Left lobe of liver (tissue), 2 donors: ENCODE measurements at regions not wholly inside any gene's neighbourhood (a gene's known extent, or its start where the extent isn't known, plus 50 kb on each side); places are given as distances from the start of the nearest gene placed in this dataset.

Experiments used
- ATAC-seq: fragments of 200-7000 bp; cut with Tn5 transposase; one replicate; pipeline ENCODE4 v1.9.1; 2020; ENCODE audit warnings: mild to moderate bottlenecking, moderate library complexity
- DNase-seq: peaks from one replicate; pipeline ENCODE4 v3.0.0-alpha.2; 2020; ENCODE audit warnings: low spot score
- donor health status: DM: no; HTN: no; CAD: no; lungs with moderate emphysema.
- donor health status: DM: no; HTN: yes; CAD: no.

DNA sequence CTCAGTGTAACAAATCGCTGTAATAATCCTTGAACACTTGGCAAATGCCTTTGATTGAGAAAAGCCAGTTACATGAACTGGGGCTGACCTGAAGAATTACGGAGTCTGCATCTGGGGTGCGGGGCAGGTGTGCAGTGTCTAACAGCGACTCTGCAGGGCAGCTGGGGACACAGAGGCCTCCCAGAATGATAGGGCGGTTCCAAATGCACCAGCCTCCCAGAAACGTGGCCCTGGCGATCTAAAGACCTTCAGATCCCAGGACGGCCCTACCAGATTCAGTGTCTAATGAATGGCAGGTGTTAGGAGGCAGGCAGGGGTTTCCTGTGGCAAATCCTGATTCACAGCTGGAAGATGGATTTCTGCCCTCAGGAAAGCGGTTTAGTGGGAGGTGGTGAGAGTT is 100.5 kb upstream of the RGMA start:
- DNase-seq: no peak
- ATAC-seq: no peak

DNA sequence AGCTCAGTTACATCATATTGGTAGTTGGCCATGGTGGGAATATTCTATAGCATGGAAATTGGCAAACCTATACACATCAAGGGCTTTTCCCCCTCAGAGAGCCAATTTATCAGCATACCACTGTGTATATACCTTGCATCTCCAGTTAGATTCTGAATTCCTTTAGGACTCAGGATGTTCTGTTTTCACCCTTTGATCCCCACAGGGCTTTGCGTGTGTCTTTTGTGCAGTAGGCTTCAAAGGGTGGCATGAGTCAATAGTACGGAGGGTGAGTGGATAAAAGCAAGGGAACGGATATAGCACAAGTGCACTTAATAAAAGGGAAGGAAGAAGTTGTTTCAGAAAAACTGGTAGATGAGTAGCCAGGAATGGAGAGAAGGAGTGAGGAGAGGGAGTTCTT is 99.2 kb upstream of the RGMA start:
- ATAC-seq (no peak), DNase-seq (no peak)

DNA sequence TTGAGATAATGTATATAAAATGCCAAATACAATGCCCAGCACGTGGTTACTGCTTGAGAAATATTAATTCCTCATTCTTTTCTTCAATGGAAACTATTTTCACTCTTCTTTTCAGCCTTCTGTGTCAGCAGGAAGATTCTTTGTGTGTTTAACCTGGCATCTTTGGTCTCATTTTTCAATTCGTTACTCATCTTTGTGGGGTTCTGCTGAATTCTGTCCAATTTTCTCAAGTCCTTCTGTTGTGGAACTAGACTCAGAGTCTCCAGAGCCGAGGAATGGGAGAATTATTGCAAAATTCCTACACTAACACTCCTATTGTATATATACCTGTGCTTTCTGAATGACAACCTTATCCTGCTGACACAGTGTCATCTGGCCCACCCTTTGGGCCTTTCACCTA is 96.8 kb upstream of the RGMA start:
- ATAC-seq: no peak
- no peak for DNase-seq

DNA sequence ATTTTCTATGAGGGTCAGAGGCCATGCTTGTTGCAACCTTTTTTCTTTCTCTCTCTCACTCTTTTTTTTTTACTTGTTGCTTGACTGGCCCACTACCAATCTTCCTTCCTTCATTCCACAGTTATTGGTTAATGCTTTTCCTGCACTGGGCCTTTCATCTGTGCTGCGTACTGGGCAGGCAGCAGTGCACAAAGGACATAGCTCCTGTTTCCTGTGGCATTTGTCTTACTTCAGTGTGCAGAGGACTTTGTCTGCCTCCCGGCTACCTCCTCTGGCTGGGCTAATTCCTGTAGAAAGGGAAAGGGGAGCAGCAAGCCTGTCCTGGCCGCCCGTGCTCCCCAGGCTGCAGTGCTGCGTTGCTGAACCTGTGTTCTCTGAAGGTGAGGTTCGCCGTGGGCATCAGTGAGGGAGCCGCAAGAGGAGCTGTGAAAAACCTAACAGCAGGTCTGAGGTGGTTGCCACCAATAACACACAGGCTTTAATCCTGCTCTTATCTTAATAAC is 93.7 kb upstream of the RGMA start:
- DNase-seq: no peak

DNA sequence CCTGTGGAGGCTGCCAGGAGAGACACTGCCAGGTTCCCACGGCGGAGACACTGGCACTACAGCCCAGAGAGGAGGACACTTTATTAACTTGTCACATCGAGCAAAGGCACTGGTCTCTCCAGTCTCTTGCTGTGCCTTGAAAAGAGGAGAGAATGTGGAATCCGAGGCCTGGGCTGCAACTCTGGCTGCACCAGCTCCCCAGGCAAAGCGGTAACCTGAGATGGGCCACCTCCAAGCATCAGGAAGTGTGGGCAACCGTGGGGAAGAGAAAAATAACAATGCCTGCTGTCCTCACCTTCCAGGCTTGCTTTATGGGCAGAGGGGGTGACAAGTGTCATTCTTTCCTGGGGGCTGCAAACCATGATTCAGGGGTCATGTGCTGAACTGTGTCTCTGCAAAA is 91.6 kb upstream of the RGMA start:
- ATAC-seq (no peak), DNase-seq (no peak)

More for the DNA sequence above, 93.7 kb upstream of the RGMA start:
- ATAC-seq: no peak

DNA sequence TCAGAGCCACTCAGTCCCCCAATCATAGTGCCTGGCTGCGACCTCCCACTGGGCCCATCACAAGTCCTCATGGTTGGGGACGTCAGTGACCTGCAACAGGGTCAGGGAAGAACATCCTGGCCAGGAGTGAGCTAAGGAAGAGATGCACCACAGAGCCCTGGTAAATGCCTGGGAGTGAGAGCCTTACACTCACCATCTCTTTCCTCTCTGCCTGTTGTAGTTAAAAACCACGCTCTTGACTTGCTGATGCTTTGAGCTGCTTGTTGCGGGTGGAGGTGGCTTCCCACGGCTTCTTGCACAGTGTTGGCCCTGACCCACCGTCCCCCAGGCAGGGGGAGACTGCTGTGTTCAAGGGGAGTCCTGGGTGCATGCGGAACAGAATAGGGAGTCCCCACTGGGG is 91.1 kb upstream of the RGMA start:
- no peak for ATAC-seq
- no peak for DNase-seq

DNA sequence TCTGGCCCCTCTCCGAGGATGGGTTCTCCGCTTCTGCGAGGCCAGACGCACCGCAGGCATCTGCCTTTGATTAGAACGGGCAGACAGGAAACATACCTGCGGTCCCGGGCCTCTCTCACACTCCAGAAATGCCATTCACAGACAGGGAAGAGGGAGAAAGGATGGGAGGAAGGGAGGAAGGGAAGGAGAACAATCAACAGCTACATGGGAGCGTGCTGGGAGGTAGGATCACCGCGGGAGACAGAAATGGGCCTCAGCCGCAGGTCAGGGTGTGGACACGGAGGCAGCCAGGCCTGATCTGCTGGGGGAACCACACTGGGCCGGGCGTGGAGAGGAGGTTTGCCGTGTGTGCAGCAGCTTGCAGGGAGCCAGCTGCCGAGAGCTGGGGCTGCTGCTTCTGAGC is 90.7 kb upstream of the RGMA start:
- ATAC-seq (no peak), DNase-seq (no peak)

DNA sequence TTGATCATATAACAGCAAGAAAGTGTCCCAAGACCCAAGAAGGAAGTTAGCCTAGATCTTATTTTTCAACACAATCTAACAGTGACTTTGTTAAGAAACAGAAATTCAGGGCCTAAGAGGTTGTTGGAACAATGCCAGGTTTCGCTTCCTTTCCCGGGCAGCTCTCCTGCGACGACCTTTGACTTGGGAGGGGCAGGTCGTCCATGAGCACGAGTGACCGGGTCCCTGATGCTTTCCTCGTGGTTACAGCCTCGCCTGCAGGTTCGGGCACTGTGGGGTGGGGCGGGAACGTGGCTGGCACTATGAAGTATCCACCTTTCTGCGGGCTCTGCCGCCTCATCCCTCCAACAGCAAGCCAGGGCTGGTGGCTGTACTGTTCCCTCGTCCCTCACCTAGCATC is 90.1 kb upstream of the RGMA start:
- no peak for DNase-seq
- ATAC-seq: peak; percentile 60

DNA sequence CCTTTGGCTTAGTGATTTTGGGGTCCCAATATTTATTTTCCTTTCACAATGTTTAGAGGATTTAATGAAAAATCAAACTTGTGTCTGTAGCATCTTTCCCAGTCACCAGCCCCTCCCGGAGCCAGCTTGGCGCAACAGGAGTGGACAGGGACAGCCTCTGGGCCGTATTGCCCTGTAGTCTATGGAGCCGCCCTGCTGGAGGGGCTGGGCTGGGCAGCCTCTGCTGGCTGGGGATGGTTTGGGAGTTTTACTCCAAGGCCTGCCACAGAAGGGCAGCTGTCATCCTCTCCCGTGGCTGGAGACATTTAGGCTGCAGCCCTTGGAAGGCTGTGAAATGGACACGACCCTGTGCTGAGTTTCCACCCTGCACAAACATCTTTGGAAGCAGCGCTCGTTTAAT is 89.4 kb upstream of the RGMA start:
- ATAC-seq: no peak
- DNase-seq: no peak

DNA sequence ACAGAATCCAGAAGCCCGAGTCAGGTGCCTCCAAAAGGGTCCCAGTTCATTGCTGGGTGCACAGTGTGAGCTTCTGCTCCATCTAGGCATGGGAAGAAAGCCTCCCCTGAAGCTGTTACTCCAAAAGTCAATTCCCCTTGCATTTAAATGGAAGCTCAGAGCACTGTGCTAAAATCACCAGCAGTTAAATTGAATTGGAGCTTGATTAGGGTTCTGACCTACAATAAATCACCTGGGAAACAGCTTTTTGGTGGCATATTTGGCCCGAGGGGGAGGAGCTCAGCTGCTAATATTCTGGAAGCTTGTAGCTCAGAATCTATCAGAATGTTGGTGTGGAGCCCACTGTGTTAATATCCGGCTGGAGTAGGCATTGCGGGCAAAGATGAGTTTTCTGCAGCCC is 87.1 kb upstream of the RGMA start:
- ATAC-seq: no peak

DNA sequence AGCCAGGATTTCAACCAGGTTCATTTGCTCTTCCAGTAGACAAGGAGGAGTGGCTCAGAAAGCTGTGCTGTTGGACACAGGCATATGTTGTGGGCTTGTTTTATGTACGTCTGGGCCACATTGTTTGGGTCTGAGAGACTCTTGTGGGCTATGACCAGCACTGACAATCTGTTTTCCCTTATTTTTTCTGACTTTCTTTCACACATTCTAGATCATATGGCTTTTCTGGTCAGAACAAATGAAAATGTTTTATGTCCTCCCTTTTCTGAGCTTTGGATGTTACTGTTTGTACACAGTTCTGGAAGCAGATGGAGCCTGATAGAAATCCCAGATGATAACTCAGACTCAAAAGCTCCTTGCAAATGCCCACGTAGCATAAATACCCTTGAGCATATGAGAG is 85.8 kb upstream of the RGMA start:
- DNase-seq (no peak), ATAC-seq (no peak)

More for the DNA sequence above, 87.1 kb upstream of the RGMA start:
- DNase-seq: no peak

DNA sequence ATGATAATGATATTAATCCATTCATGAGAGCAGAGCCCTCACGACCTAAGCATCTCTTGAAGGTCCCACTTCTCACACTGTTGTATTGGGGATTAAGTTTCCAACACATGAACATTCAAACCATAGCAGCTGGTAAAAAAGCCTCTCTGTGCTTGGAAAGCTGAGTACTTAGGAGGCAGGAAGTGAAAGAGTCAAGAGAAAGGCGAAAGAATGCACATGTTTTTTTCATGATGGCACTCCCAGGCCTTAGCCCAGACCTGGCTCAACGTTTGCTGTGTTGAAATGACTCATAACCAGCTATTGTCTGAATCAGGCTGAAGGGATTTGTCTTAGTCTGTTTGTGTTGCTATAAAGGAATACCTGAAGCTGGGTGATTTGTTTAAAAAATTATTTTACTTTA is 84.4 kb upstream of the RGMA start:
- ATAC-seq: no peak
- DNase-seq: no peak

DNA sequence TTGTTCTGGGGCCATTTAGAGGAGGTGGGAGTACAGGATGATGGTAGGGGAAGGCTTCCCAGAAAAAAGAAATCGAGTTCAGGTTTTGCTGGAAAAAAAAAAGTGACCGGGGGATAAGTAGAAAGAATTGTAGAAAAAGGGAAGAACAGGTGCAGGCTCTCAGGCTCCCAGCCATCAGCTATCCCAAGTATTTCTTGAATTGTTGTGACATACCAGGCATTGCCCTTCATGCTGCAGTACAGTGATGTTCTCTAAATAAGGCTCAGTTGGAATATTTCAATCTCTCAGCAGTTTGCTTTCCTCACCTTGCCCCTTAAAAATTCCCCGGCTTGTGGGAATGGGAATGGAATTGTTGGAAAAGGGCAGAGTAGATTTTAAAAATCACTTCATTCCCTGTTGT is 82.5 kb upstream of the RGMA start:
- ATAC-seq: no peak

DNA sequence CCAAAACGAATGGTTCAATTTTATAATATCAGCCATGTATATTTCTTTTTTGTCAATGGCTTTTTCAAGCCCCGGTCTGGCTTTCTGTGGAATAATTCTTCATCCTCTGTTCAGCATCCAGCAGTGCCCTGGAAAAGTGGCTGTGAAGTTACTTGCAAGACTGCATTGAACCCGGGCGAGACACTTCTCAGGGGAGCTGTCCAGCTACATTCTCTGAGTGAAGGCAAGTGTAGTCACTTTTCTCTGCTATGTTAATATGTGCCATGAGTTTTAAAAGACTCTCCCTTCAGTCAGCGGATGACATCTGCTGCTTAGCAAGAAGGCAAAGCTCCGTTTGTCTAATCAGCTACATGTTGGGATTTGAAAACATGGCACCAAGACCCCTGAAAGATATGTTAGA is 81.3 kb upstream of the RGMA start:
- no peak for ATAC-seq

More for the DNA sequence above, 82.5 kb upstream of the RGMA start:
- no peak for DNase-seq

DNA sequence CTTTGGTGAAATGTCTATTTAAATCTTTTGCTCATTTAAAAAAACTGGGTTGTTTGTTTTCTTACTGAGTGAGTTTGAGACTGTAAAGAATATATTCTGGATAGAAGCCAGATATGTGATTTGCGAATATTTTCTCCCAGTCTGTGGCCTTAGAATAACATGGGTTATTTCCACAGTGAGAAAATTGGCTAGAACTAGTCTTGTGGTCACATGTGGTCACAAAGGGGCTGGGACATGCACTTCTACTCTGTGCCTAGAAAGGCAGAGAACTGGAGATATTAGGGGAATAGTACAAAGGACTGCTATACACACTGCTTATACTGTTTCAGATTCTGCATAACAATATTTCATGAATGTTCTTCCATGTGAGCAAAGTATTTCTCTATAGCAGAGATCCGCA is 79.9 kb upstream of the RGMA start:
- ATAC-seq (no peak), DNase-seq (no peak)

More for the DNA sequence above, 81.3 kb upstream of the RGMA start:
- DNase-seq: no peak

DNA sequence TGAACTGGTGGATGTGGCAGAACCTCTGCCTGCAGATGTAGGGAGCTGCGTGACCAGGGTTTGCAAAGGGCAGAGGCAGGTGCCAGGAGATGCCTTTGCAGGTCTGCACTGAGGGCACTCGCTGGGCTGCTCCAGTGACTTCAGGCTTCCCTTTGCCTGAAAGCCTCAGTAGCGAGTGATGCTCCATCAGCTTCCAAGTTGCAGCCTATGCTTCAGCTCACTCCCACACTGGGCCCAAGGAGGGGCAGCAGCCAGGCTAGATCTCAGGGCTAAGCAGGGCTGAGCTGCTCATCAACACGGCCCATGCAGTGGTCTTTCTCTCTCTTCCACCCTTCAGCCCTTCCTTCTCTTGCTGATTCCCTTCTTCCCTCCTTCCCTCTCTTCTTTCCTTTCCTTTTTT is 78.3 kb upstream of the RGMA start:
- DNase-seq: no peak
- no peak for ATAC-seq

DNA sequence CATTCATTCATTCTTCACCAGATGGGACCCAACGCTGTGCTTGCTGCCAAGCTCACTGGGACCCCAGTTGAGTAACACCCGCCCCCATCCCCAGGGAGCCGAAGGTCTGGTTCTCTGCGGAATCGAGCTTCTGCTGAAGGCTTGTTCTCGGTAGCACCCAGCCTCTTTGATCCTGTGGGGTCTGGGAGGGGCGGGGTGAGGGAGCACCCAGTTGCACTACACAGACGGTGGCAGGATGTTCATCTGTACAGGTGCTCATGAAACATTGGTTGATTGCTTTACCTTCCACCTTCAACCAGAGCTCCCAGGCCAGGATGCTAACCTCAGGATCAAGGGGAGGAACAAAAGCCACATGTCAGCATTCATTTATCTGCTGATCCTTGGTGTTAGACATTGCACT is 77.7 kb upstream of the RGMA start:
- DNase-seq (no peak), ATAC-seq (no peak)

DNA sequence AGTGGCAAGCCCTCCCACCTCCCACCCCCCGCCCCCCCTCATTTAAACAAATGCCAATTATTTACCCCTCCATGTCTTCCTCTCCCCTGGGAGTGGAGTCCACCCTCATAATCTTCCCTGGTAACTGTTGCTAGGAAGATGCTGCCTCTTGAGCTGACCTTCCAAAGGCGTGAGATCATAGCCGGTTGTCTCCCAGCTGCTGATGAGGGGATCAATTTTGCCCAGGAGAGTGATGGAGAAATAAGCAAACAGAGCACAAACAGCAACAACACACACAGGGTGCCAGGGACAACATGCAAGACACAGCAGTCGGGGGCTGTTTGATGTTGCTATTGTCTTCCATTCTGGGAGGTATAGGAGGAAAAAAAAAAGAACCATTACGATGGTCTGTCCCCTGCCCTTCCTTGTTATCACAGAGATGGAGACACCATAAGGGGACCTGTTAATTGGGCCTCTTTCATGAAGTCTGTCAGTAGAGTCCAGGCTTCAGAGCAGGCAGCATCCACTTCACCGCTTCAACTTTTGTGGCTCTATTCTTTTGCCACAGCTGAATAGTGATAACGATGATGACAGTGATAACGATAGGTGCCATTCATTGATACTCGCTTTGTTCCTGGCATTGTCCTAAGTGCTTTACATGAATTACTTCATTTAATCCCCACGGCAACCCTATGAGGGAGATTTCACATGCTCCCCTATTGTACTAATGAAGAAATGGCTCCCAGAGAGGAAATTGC is 76.9 kb upstream of the RGMA start:
- no peak for DNase-seq
- no peak for ATAC-seq

DNA sequence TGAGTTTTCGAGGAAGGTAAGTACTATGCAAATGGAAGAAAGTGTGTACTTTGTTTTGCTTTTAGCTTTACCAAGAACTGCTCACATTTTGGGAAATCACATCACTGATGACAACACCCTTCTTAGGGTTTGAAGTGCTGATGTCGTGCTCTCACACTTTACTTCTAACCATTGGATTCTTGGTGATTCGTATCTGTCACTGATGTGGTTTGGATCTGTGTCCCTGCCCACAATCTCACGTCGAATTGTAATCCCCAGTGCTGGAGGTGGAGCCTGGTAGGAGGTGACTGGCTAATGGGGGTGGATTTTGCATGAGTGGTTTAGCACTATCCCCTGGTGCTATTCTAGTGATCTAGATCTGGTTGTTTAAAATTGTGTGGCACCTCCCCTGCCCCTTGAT is 75.4 kb upstream of the RGMA start:
- no peak for ATAC-seq

DNA sequence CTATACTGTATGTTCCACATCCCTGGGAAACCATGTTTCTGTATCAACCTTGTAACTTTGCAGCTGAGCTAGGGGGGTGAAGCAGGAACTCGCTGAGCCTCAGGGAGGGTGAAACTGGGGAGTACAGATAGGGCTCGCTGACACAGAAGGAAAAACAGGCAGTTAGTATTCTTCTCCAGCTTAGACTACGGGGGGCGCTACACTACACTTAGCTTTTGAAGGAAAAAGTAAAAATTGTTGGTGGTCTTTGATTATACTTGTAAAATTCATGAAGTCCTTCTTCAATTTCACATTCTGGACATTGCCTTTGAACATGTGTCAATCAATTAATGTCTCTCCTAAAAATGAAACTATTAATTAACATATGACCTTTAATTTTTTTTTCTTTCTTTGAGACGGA is 73.5 kb upstream of the RGMA start:
- ATAC-seq (no peak), DNase-seq (no peak)

More for the DNA sequence above, 75.4 kb upstream of the RGMA start:
- DNase-seq: no peak

DNA sequence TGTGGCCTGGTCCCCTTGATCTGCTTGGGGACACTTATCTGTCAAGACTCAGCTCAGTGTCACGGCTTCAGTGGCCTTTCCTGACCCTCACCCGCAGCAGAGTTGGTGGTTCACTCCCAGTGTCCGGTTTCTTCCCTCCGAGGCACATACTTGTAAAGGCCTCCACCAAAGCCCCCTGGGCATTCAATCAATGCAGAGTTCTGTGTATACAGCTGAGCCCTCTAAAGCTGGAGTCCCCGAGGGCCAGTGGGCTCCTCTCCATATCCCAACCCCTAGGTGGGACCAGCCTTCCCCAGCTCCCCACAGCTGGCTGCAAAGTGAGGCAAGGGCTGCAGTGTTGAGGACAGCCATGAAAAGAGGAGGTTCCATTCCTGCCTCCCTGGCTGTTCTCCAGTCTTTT is 70.9 kb upstream of the RGMA start:
- ATAC-seq (no peak), DNase-seq (no peak)

DNA sequence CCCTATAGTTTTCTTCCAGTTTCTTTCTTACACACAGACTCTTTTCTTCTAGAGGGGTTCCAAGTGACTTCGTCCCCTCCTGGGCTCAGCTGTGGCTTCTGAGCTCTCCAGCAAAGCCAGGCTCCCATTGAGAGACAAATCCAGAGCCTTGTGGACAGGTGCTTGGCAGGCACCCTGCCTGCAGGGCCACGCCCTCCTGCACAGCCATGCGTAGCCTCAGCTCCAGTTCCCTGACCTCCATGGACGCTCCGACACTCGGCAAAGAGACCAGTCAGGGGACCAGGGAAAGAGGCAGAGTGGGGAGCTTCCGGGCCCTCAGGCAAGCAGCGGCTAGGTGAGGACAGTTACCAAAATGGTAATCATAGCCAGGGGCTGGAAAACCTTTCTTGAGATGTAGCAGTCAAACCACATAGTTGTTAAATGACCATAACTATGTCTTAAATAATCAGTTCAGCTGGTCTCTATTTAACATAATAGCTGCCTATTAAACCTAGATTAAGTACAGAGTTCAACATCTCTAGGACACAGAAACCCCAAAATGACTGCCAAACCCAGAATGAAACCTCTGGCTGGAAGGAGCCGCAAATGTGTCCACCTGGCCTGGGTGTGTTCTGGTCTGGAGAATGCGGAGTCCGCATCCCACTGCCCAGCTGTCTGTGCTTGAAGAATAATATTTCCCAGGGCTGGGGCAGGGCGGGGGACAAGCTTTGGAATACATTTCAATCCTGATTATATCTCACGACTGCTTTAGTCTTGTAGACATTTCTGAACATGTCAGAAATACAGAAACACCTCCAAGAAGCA is 69.3 kb upstream of the RGMA start:
- ATAC-seq (no peak), DNase-seq (no peak)
